ENCODE measurements at regions not wholly inside any gene's neighbourhood (a gene's known extent, or its start where the extent isn't known, plus 50 kb on each side); places are given as distances from the start of the nearest gene placed in this dataset.

- no peak overlapping the region for H3K4me2 ChIP-seq (ENCODE audit: low read length)
- H2AFZ ChIP-seq (ENCODE audit: low read depth, low read length), result no peak overlapping the region
- H3K9me2 ChIP-seq (ENCODE audit: insufficient read depth, low read length), result no peaks in the 10 kb centered on the region
- no peak overlapping the region for H3K4me3 ChIP-seq (ENCODE audit: low read length)
- TF ChIP-seq TAF1 (IDR thresholded peaks at IDR 0.05; ENCODE audit: low read depth), result no peak
- TF ChIP-seq CTCF (IDR thresholded peaks at IDR 0.05; ENCODE audit: poor library complexity, severe bottlenecking), result no peak
- no peak for TF ChIP-seq MXI1 (conservative IDR thresholded peaks at IDR 0.05; ENCODE audit: poor library complexity, severe bottlenecking)
- TF ChIP-seq POLR2AphosphoS5 (IDR thresholded peaks at IDR 0.05), result no peak
- TF ChIP-seq SMC3 (conservative IDR thresholded peaks at IDR 0.05; ENCODE audit: poor library complexity), result no peak
- TF ChIP-seq RAD21 (conservative IDR thresholded peaks at IDR 0.05), result no peak
- no peak for TF ChIP-seq EZH2 (IDR thresholded peaks at IDR 0.05; ENCODE audit: borderline replicate concordance, insufficient read depth, low read length, poor library complexity, severe bottlenecking)
- no peak for TF ChIP-seq EP300 (conservative IDR thresholded peaks at IDR 0.05; ENCODE audit: poor library complexity, severe bottlenecking)
- no peak for TF ChIP-seq REST (IDR thresholded peaks at IDR 0.05; ENCODE audit: borderline replicate concordance)
- H3K27me3 ChIP-seq (ENCODE audit: insufficient read depth, low read depth, low read length), result no peaks in the 10 kb centered on the region
- H3K27ac ChIP-seq (ENCODE audit: low read length), result no peak overlapping the region
- H4K20me1 ChIP-seq (ENCODE audit: insufficient read depth), result no peaks in the 10 kb centered on the region
- H3K9me3 ChIP-seq (ENCODE audit: low read length), result no peaks in the 10 kb centered on the region
- no peaks in the 10 kb centered on the region for H3F3A ChIP-seq (ENCODE audit: insufficient read depth, low read length, poor library complexity, severe bottlenecking)
- H3K36me3 ChIP-seq (ENCODE audit: insufficient read depth, low read length), result no peaks in the 10 kb centered on the region
- no peaks in the 10 kb centered on the region for H3K79me2 ChIP-seq (replicated peaks; ENCODE audit: insufficient read depth, low read length)
- no peak overlapping the region for H3K9ac ChIP-seq (ENCODE audit: low read length)
Measured at GRCh38 chr6:12635813-12636212, 80.8 kb upstream of the PHACTR1 start.

GRCh38 chr6:12636336-12636735 is 80.2 kb upstream of the PHACTR1 start:
- Histone ChIP-seq H3K4me2 (ENCODE audit: low read length) (no peak overlapping the region), H2AFZ (ENCODE audit: low read depth, low read length) (no peak overlapping the region), H3K36me3 (ENCODE audit: insufficient read depth, low read length) (no peaks in the 10 kb centered on the region), H3F3A (ENCODE audit: insufficient read depth, low read length, poor library complexity, severe bottlenecking) (no peaks in the 10 kb centered on the region), H3K4me3 (ENCODE audit: low read length) (no peak overlapping the region), H3K79me2 (replicated peaks; ENCODE audit: insufficient read depth, low read length) (no peaks in the 10 kb centered on the region), H4K20me1 (ENCODE audit: insufficient read depth) (no peaks in the 10 kb centered on the region), H3K27me3 (ENCODE audit: insufficient read depth, low read depth, low read length) (no peaks in the 10 kb centered on the region), H3K9me2 (ENCODE audit: insufficient read depth, low read length) (no peaks in the 10 kb centered on the region), H3K9ac (ENCODE audit: low read length) (no peak overlapping the region), H3K27ac (ENCODE audit: low read length) (no peak overlapping the region), H3K9me3 (ENCODE audit: low read length) (no peaks in the 10 kb centered on the region)
- TF ChIP-seq CTCF (IDR thresholded peaks at IDR 0.05; ENCODE audit: poor library complexity, severe bottlenecking) (no peak), EP300 (conservative IDR thresholded peaks at IDR 0.05; ENCODE audit: poor library complexity, severe bottlenecking) (no peak), RAD21 (conservative IDR thresholded peaks at IDR 0.05) (no peak), TAF1 (IDR thresholded peaks at IDR 0.05; ENCODE audit: low read depth) (no peak)
